ENCODE measurements at regions not wholly inside any gene's neighbourhood (a gene's known extent, or its start where the extent isn't known, plus 50 kb on each side); places are given as distances from the start of the nearest gene placed in this dataset.

GRCh38 chr18:46260016-46260878 is 156.1 kb downstream of the HAUS1 start:
- intact Hi-C loops (cut with DNase I) = no loop called here
- DNase-seq (no peak), ATAC-seq (peak in 1 of 2 donors; percentile 44)

GRCh38 chr18:46260879-46261143 is 156.6 kb downstream of the HAUS1 start:
- no peak for ATAC-seq
- intact Hi-C loops (cut with DNase I) = no loop called here
- DNase-seq = no peak

- intact Hi-C loops (cut with DNase I) = loop anchor here in 1 of 2 donors (2.0 kb wide), 1 partner anchor 87 kb away; a partner anchor contains a TSS
- ATAC-seq (no peak), DNase-seq (no peak)
These were observed 157.6 kb downstream of the HAUS1 start for GRCh38 chr18:46261799-46262198.

GRCh38 chr18:46262856-46263255 is 158.7 kb downstream of the HAUS1 start:
- intact Hi-C loops (cut with DNase I) = loop anchor here in 1 of 2 donors (2.0 kb wide), 1 partner anchor 88 kb away; a partner anchor contains a TSS
- ATAC-seq (no peak), DNase-seq (no peak)

GRCh38 chr18:46264255-46264654 is 160.1 kb downstream of the HAUS1 start:
- no peak for DNase-seq
- intact Hi-C loops (cut with DNase I) = no loop called here
- peak in 1 of 2 donors; percentile 19 for ATAC-seq

- no peak for ATAC-seq
- no peak for DNase-seq
- intact Hi-C loops (cut with DNase I) = loop anchor here in 1 of 2 donors (5.0 kb wide), 1 partner anchor 48 kb away; no protein-coding TSS in a partner anchor
These were observed 161.3 kb downstream of the HAUS1 start for GRCh38 chr18:46265196-46266156.

- no peak for DNase-seq
- no peak for ATAC-seq
- intact Hi-C loops (cut with DNase I) = loop anchor here in 1 of 2 donors (5.0 kb wide), 1 partner anchor 49 kb away; no protein-coding TSS in a partner anchor
These were observed 162.3 kb downstream of the HAUS1 start for GRCh38 chr18:46266473-46266872.

- peak; percentile 54 for DNase-seq
- ATAC-seq = peak; percentile 91 to 94
- intact Hi-C loops (cut with DNase I) = loop anchor here in 1 of 2 donors (5.0 kb wide), 1 partner anchor 51 kb away; no protein-coding TSS in a partner anchor
These were observed 164.5 kb downstream of the HAUS1 start for GRCh38 chr18:46268671-46269070.

GRCh38 chr18:46269275-46269674 is 165.1 kb downstream of the HAUS1 start:
- intact Hi-C loops (cut with DNase I) = loop anchor here in 1 of 2 donors (5.0 kb wide), 1 partner anchor 52 kb away; no protein-coding TSS in a partner anchor
- no peak for ATAC-seq
- no peak for DNase-seq

- DNase-seq (no peak), ATAC-seq (no peak)
- intact Hi-C loops (cut with DNase I) = loop anchor here in 1 of 2 donors (10.0 kb wide), 1 partner anchor 107 kb away; no protein-coding TSS in a partner anchor
These were observed 167.3 kb downstream of the HAUS1 start for GRCh38 chr18:46271488-46271887.

GRCh38 chr18:46273861-46274260 is 169.7 kb downstream of the HAUS1 start:
- intact Hi-C loops (cut with DNase I) = loop anchor here in 1 of 2 donors (10.0 kb wide), 1 partner anchor 109 kb away; no protein-coding TSS in a partner anchor
- no peak for ATAC-seq
- no peak for DNase-seq

- intact Hi-C loops (cut with DNase I) = loop anchor here in 1 of 2 donors (10.0 kb wide), 1 partner anchor 109 kb away; no protein-coding TSS in a partner anchor
- ATAC-seq = no peak
These were observed 170.1 kb downstream of the HAUS1 start for GRCh38 chr18:46274266-46274665.

GRCh38 chr18:46275370-46275769 is 171.2 kb downstream of the HAUS1 start:
- ATAC-seq (no peak), DNase-seq (no peak)
- intact Hi-C loops (cut with DNase I) = loop anchor here in 1 of 2 donors (10.0 kb wide), 1 partner anchor 111 kb away; no protein-coding TSS in a partner anchor

More at GRCh38 chr18:46274266-46274665, 170.1 kb downstream of the HAUS1 start:
- no peak for DNase-seq

- intact Hi-C loops (cut with DNase I) = loop anchor here in 1 of 2 donors (10.0 kb wide), 1 partner anchor 112 kb away; no protein-coding TSS in a partner anchor
- DNase-seq (no peak), ATAC-seq (no peak)
These were observed 172.6 kb downstream of the HAUS1 start for GRCh38 chr18:46276748-46277147.

- intact Hi-C loops (cut with DNase I) = loop anchor here in 1 of 2 donors (10.0 kb wide), 1 partner anchor 114 kb away; no protein-coding TSS in a partner anchor
- no peak for DNase-seq
- peak; percentile 12 to 48 for ATAC-seq
These were observed 174.6 kb downstream of the HAUS1 start for GRCh38 chr18:46278481-46279465.

GRCh38 chr18:46279673-46280072 is 175.5 kb downstream of the HAUS1 start:
- ATAC-seq = no peak
- intact Hi-C loops (cut with DNase I) = loop anchor here (2.0 to 10.0 kb wide), 6 partner anchors 115 to 378 kb away; partner anchors contain the start of gene LOXHD1 (in 1 of the 2)
- DNase-seq = no peak

All from left cardiac atrium (tissue), 4 donors.